ENCODE measurements at regions not wholly inside any gene's neighbourhood (a gene's known extent, or its start where the extent isn't known, plus 50 kb on each side); places are given as distances from the start of the nearest gene placed in this dataset.

- H3K79me2 ChIP-seq (replicated peaks; ENCODE audit: insufficient read depth, low read length) = no peaks in the 10 kb centered on the region
- no peaks in the 10 kb centered on the region for H3K36me3 ChIP-seq (ENCODE audit: insufficient read depth, low read length)
- no peak overlapping the region for H3K4me3 ChIP-seq (ENCODE audit: low read length)
- no peak overlapping the region for H3K9ac ChIP-seq (ENCODE audit: low read length)
- no peak for TF ChIP-seq EP300 (conservative IDR thresholded peaks at IDR 0.05; ENCODE audit: poor library complexity, severe bottlenecking)
- no peak for TF ChIP-seq RAD21 (conservative IDR thresholded peaks at IDR 0.05)
- no peak for TF ChIP-seq SMC3 (conservative IDR thresholded peaks at IDR 0.05; ENCODE audit: poor library complexity)
- no peak for TF ChIP-seq CTCF (IDR thresholded peaks at IDR 0.05; ENCODE audit: poor library complexity, severe bottlenecking)
- no peak for TF ChIP-seq POLR2AphosphoS5 (IDR thresholded peaks at IDR 0.05)
- TF ChIP-seq, protein P1, sequence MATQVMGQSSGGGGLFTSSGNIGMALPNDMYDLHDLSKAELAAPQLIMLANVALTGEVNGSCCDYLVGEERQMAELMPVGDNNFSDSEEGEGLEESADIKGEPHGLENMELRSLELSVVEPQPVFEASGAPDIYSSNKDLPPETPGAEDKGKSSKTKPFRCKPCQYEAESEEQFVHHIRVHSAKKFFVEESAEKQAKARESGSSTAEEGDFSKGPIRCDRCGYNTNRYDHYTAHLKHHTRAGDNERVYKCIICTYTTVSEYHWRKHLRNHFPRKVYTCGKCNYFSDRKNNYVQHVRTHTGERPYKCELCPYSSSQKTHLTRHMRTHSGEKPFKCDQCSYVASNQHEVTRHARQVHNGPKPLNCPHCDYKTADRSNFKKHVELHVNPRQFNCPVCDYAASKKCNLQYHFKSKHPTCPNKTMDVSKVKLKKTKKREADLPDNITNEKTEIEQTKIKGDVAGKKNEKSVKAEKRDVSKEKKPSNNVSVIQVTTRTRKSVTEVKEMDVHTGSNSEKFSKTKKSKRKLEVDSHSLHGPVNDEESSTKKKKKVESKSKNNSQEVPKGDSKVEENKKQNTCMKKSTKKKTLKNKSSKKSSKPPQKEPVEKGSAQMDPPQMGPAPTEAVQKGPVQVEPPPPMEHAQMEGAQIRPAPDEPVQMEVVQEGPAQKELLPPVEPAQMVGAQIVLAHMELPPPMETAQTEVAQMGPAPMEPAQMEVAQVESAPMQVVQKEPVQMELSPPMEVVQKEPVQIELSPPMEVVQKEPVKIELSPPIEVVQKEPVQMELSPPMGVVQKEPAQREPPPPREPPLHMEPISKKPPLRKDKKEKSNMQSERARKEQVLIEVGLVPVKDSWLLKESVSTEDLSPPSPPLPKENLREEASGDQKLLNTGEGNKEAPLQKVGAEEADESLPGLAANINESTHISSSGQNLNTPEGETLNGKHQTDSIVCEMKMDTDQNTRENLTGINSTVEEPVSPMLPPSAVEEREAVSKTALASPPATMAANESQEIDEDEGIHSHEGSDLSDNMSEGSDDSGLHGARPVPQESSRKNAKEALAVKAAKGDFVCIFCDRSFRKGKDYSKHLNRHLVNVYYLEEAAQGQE (IDR thresholded peaks at IDR 0.05; ENCODE audit: borderline replicate concordance) = no peak
- no peak for TF ChIP-seq MXI1 (conservative IDR thresholded peaks at IDR 0.05; ENCODE audit: poor library complexity, severe bottlenecking)
- TF ChIP-seq TAF1 (IDR thresholded peaks at IDR 0.05; ENCODE audit: low read depth) = no peak
- no peak for TF ChIP-seq EZH2 (IDR thresholded peaks at IDR 0.05; ENCODE audit: borderline replicate concordance, insufficient read depth, low read length, poor library complexity, severe bottlenecking)
- no peaks in the 10 kb centered on the region for H3F3A ChIP-seq (ENCODE audit: insufficient read depth, low read length, poor library complexity, severe bottlenecking)
- H3K4me2 ChIP-seq (ENCODE audit: low read length) = no peak overlapping the region
- no peaks in the 10 kb centered on the region for H3K27me3 ChIP-seq (ENCODE audit: insufficient read depth, low read depth, low read length)
- H4K20me1 ChIP-seq (ENCODE audit: insufficient read depth) = no peaks in the 10 kb centered on the region
- H3K9me3 ChIP-seq (ENCODE audit: low read length) = no peaks in the 10 kb centered on the region
- H3K9me2 ChIP-seq (ENCODE audit: insufficient read depth, low read length) = no peaks in the 10 kb centered on the region
- H3K27ac ChIP-seq (ENCODE audit: low read length) = no peak overlapping the region
- no peak overlapping the region for H2AFZ ChIP-seq (ENCODE audit: low read depth, low read length)
Observed at GRCh38 chr5:111998871-111999270, 241.9 kb upstream of the NREP start.

GRCh38 chr5:111997711-111998110, 240.7 kb upstream of the NREP start:
- Histone ChIP-seq H3K27me3 (ENCODE audit: insufficient read depth, low read depth, low read length) (no peaks in the 10 kb centered on the region), H3K9me3 (ENCODE audit: low read length) (no peaks in the 10 kb centered on the region), H4K20me1 (ENCODE audit: insufficient read depth) (no peaks in the 10 kb centered on the region), H3K36me3 (ENCODE audit: insufficient read depth, low read length) (no peaks in the 10 kb centered on the region), H3K27ac (ENCODE audit: low read length) (no peak overlapping the region), H3K4me3 (ENCODE audit: low read length) (no peak overlapping the region), H3F3A (ENCODE audit: insufficient read depth, low read length, poor library complexity, severe bottlenecking) (no peaks in the 10 kb centered on the region), H2AFZ (ENCODE audit: low read depth, low read length) (no peak overlapping the region), H3K9me2 (ENCODE audit: insufficient read depth, low read length) (no peaks in the 10 kb centered on the region), H3K4me2 (ENCODE audit: low read length) (no peak overlapping the region), H3K9ac (ENCODE audit: low read length) (no peak overlapping the region), H3K79me2 (replicated peaks; ENCODE audit: insufficient read depth, low read length) (no peaks in the 10 kb centered on the region)
- TF ChIP-seq TAF1 (IDR thresholded peaks at IDR 0.05; ENCODE audit: low read depth) (no peak), EP300 (conservative IDR thresholded peaks at IDR 0.05; ENCODE audit: poor library complexity, severe bottlenecking) (no peak), EZH2 (IDR thresholded peaks at IDR 0.05; ENCODE audit: borderline replicate concordance, insufficient read depth, low read length, poor library complexity, severe bottlenecking) (no peak), MXI1 (conservative IDR thresholded peaks at IDR 0.05; ENCODE audit: poor library complexity, severe bottlenecking) (no peak), CTCF (IDR thresholded peaks at IDR 0.05; ENCODE audit: poor library complexity, severe bottlenecking) (no peak), POLR2AphosphoS5 (IDR thresholded peaks at IDR 0.05) (no peak), SMC3 (conservative IDR thresholded peaks at IDR 0.05; ENCODE audit: poor library complexity) (no peak), RAD21 (conservative IDR thresholded peaks at IDR 0.05) (no peak)
- TF ChIP-seq, protein P1 (IDR thresholded peaks at IDR 0.05; ENCODE audit: borderline replicate concordance) = no peak

Data from neural cell (in vitro differentiated cells).